HEK293 (cell line): ENCODE measurements at regions not wholly inside any gene's neighbourhood (a gene's known extent, or its start where the extent isn't known, plus 50 kb on each side); places are given as distances from the start of the nearest gene placed in this dataset.

Source experiments
- CTCF ChIA-PET: fragments of 350-600 bp; formaldehyde crosslinking; extraction: SDS; loops from one replicate; lab custom pipeline; 2021; ENCODE audit warnings: antibody characterized with exemption; lab: Yijun Ruan, JAX
- POLR2A ChIA-PET: fragments of 300-600 bp; formaldehyde crosslinking; extraction: SDS; loops from one replicate; lab custom pipeline; 2020; ENCODE audit warnings: antibody characterized with exemption, inconsistent platforms; lab: Yijun Ruan, JAX
- H3K27ac ChIP-seq: fragments of 200-500 bp; sonication (Bioruptor generic); 2 replicates; pipeline ENCODE4 v1.5.1; 2014; ENCODE audit warnings: low read depth, low read length, control low read depth, inconsistent platforms; ENCODE audit errors: extremely low read depth
- H3K36me3 ChIP-seq, 2 experiments: fragments of 200-500 bp in 1 of 2; sonication (Bioruptor generic) in 1 of 2; 1 replicate in 1 of 2; 2 replicates in 1 of 2; pipeline ENCODE4 v1.5.1; 2014 to 2017; ENCODE audit warnings: inconsistent platforms in 2 of 2, low read length in 2 of 2; ENCODE audit not compliant: control insufficient read depth in 2 of 2, insufficient read depth in 1 of 2
- H3K4me1 ChIP-seq: fragments of 200-500 bp; sonication (Bioruptor generic); 2 replicates; pipeline ENCODE4 v1.5.1; 2014; ENCODE audit warnings: mild to moderate bottlenecking, low read length, inconsistent platforms; ENCODE audit not compliant: control insufficient read depth, insufficient read depth
- H3K4me3 ChIP-seq: 2 replicates; pipeline ENCODE4 v1.5.1; 2011; ENCODE audit warnings: low read depth, mild to moderate bottlenecking, control low read depth, low read length, moderate library complexity
- H3K9me3 ChIP-seq: fragments of 200-500 bp; sonication (Bioruptor generic); 2 replicates; pipeline ENCODE4 v1.5.1; 2014; ENCODE audit warnings: low read depth, low read length, inconsistent platforms; ENCODE audit not compliant: control insufficient read depth, insufficient read depth
- BCL11A ChIP-seq: fragments of 450-650 bp; formaldehyde crosslinking; IDR thresholded peaks from 2 replicates; pipeline ENCODE4 v1.5.1; 2016; ENCODE audit warnings: low read depth, missing biosample characterization, missing genetic modification characterization
- EGR2 ChIP-seq: fragments of 450-650 bp; formaldehyde crosslinking; IDR thresholded peaks from 2 replicates; pipeline ENCODE4 v1.5.1; 2016; ENCODE audit warnings: low read depth, missing biosample characterization, missing genetic modification characterization
- MEIS1 ChIP-seq: sonication (generic); formaldehyde crosslinking; IDR thresholded peaks from 2 replicates; pipeline ENCODE4 v1.8.1; 2022; ENCODE audit warnings: missing genetic modification reagents, mild to moderate bottlenecking, borderline replicate concordance
- SALL2 ChIP-seq: fragments of 450-650 bp; formaldehyde crosslinking; IDR thresholded peaks from 2 replicates; pipeline ENCODE4 v1.5.0; 2017; ENCODE audit warnings: missing biosample characterization, mild to moderate bottlenecking, missing genetic modification characterization, borderline replicate concordance
- ZBTB20 ChIP-seq: fragments of 450-650 bp; formaldehyde crosslinking; IDR thresholded peaks from 2 replicates; pipeline ENCODE4 v1.5.1; 2016; ENCODE audit warnings: missing biosample characterization, missing genetic modification characterization
- ZEB2 ChIP-seq: fragments of 450-650 bp; formaldehyde crosslinking; IDR thresholded peaks from 2 replicates; pipeline ENCODE4 v1.5.1; 2016; ENCODE audit warnings: missing biosample characterization, missing genetic modification characterization
- ZFP69B ChIP-seq: fragments of 450-650 bp; formaldehyde crosslinking; IDR thresholded peaks from 2 replicates; pipeline ENCODE4 v1.5.1; 2016; ENCODE audit warnings: missing biosample characterization, missing genetic modification characterization
- ZNF169 ChIP-seq: fragments of 450-650 bp; formaldehyde crosslinking; IDR thresholded peaks from 2 replicates; pipeline ENCODE4 v1.5.1; 2016; ENCODE audit warnings: missing biosample characterization, missing genetic modification characterization
- ZNF335 ChIP-seq: fragments of 450-650 bp; formaldehyde crosslinking; conservative IDR thresholded peaks from 2 replicates; pipeline ENCODE4 v1.5.1; 2016; ENCODE audit warnings: missing biosample characterization, missing genetic modification characterization
- ZNF366 ChIP-seq: fragments of 450-650 bp; formaldehyde crosslinking; conservative IDR thresholded peaks from 2 replicates; pipeline ENCODE4 v1.5.1; 2016; ENCODE audit warnings: missing biosample characterization, missing genetic modification characterization
- ZNF571 ChIP-seq: fragments of 450-650 bp; formaldehyde crosslinking; IDR thresholded peaks from 2 replicates; pipeline ENCODE4 v1.5.0; 2017; ENCODE audit warnings: missing biosample characterization, missing genetic modification characterization
- ZNF624 ChIP-seq: fragments of 450-650 bp; formaldehyde crosslinking; IDR thresholded peaks from 2 replicates; pipeline ENCODE4 v1.5.1; 2017; ENCODE audit warnings: missing biosample characterization, missing genetic modification characterization
- ZNF792 ChIP-seq: fragments of 450-650 bp; formaldehyde crosslinking; IDR thresholded peaks from 2 replicates; pipeline ENCODE4 v1.5.1; 2016; ENCODE audit warnings: missing biosample characterization, missing genetic modification characterization
- TF ChIP-seq, protein P1 (sequence below): fragments of 450-650 bp; formaldehyde crosslinking; IDR thresholded peaks from 2 replicates; pipeline ENCODE4 v1.5.1; 2016; ENCODE audit warnings: missing biosample characterization, missing genetic modification characterization
- TF ChIP-seq, protein P2 (sequence below): fragments of 450-650 bp; formaldehyde crosslinking; IDR thresholded peaks from 2 replicates; pipeline ENCODE4 v1.5.1; 2016; ENCODE audit warnings: missing biosample characterization, missing genetic modification characterization
- TF ChIP-seq, protein P3 (sequence below): fragments of 450-650 bp; formaldehyde crosslinking; IDR thresholded peaks from 2 replicates; pipeline ENCODE4 v1.5.1; 2016; ENCODE audit warnings: missing biosample characterization, missing genetic modification characterization
- TF ChIP-seq, protein P4 (sequence below): fragments of 450-650 bp; formaldehyde crosslinking; IDR thresholded peaks from 2 replicates; pipeline ENCODE4 v1.5.1; 2016; ENCODE audit warnings: missing biosample characterization, missing genetic modification characterization
- TF ChIP-seq, protein P5 (sequence below): fragments of 450-650 bp; formaldehyde crosslinking; IDR thresholded peaks from 2 replicates; pipeline ENCODE4 v1.5.1; 2016; ENCODE audit warnings: missing biosample characterization, missing genetic modification characterization
- TF ChIP-seq, protein P6 (sequence below): fragments of 450-650 bp; formaldehyde crosslinking; IDR thresholded peaks from 2 replicates; pipeline ENCODE4 v1.5.1; 2016; ENCODE audit warnings: missing biosample characterization, missing genetic modification characterization, low read depth

DNA sequence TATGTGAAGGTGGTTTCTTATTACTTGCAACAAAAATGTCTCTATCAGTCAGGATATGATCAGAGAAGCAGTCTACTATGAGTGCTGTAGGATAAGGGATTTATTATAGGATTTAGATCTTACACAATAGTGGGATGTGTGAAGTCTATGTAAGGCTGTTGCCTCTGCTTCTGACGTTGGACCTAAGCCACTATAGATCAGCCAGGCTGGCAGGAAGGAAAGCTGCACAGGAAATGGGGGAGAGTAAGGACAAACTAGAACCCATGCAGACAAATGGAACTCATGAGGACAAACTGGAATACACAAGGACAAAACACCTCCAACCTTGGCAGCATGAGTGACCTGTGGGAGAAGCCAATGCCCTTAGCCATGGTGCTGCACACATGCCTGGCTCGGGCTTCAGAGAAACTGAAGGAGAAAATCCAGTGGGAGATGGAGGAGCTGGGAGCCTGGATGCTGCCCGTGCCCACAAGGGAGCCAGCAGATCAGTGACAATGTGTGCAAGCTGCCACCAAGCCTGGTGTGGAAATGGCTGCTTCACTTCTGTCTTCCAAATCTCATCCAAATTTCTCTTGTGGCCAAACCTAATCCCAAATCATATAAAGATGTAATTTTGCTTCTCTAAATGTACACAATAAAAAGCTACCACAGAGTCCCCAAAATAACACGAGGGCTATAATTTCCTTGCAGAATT lies 147.0 kb upstream of the PCGF5 start:
- Histone ChIP-seq H3K4me3 (no peak overlapping the region), H3K4me1 (peaks cover 11% of the 10 kb centered on the region; the same call in 1 of the 2 replicates), H3K36me3 (no peaks in the 10 kb centered on the region), H3K27ac (no peak overlapping the region), H3K9me3 (no peaks in the 10 kb centered on the region)
- no peak for TF ChIP-seq ZNF335 (tag by site-specific recombination)
- no peak for TF ChIP-seq SALL2 (tag by site-specific recombination)
- no peak for TF ChIP-seq ZNF571 (tag by site-specific recombination)
- no peak for TF ChIP-seq ZNF624 (tag by site-specific recombination)
- TF ChIP-seq, protein P1, sequence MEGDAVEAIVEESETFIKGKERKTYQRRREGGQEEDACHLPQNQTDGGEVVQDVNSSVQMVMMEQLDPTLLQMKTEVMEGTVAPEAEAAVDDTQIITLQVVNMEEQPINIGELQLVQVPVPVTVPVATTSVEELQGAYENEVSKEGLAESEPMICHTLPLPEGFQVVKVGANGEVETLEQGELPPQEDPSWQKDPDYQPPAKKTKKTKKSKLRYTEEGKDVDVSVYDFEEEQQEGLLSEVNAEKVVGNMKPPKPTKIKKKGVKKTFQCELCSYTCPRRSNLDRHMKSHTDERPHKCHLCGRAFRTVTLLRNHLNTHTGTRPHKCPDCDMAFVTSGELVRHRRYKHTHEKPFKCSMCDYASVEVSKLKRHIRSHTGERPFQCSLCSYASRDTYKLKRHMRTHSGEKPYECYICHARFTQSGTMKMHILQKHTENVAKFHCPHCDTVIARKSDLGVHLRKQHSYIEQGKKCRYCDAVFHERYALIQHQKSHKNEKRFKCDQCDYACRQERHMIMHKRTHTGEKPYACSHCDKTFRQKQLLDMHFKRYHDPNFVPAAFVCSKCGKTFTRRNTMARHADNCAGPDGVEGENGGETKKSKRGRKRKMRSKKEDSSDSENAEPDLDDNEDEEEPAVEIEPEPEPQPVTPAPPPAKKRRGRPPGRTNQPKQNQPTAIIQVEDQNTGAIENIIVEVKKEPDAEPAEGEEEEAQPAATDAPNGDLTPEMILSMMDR (tag by site-specific recombination): no peak
- no peak for TF ChIP-seq ZEB2 (tag by site-specific recombination)
- TF ChIP-seq, protein P2, sequence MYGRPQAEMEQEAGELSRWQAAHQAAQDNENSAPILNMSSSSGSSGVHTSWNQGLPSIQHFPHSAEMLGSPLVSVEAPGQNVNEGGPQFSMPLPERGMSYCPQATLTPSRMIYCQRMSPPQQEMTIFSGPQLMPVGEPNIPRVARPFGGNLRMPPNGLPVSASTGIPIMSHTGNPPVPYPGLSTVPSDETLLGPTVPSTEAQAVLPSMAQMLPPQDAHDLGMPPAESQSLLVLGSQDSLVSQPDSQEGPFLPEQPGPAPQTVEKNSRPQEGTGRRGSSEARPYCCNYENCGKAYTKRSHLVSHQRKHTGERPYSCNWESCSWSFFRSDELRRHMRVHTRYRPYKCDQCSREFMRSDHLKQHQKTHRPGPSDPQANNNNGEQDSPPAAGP: no peak
- TF ChIP-seq, protein P3, sequence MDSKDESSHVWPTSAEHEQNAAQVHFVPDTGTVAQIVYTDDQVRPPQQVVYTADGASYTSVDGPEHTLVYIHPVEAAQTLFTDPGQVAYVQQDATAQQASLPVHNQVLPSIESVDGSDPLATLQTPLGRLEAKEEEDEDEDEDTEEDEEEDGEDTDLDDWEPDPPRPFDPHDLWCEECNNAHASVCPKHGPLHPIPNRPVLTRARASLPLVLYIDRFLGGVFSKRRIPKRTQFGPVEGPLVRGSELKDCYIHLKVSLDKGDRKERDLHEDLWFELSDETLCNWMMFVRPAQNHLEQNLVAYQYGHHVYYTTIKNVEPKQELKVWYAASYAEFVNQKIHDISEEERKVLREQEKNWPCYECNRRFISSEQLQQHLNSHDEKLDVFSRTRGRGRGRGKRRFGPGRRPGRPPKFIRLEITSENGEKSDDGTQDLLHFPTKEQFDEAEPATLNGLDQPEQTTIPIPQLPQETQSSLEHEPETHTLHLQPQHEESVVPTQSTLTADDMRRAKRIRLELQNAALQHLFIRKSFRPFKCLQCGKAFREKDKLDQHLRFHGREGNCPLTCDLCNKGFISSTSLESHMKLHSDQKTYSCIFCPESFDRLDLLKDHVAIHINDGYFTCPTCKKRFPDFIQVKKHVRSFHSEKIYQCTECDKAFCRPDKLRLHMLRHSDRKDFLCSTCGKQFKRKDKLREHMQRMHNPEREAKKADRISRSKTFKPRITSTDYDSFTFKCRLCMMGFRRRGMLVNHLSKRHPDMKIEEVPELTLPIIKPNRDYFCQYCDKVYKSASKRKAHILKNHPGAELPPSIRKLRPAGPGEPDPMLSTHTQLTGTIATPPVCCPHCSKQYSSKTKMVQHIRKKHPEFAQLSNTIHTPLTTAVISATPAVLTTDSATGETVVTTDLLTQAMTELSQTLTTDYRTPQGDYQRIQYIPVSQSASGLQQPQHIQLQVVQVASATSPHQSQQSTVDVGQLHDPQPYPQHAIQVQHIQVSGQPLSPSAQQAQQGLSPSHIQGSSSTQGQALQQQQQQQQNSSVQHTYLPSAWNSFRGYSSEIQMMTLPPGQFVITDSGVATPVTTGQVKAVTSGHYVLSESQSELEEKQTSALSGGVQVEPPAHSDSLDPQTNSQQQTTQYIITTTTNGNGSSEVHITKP (tag by site-specific recombination): no peak
- TF ChIP-seq ZFP69B (tag by site-specific recombination): no peak
- POLR2A ChIA-PET: no interaction called here
- CTCF ChIA-PET: no interaction called here

DNA sequence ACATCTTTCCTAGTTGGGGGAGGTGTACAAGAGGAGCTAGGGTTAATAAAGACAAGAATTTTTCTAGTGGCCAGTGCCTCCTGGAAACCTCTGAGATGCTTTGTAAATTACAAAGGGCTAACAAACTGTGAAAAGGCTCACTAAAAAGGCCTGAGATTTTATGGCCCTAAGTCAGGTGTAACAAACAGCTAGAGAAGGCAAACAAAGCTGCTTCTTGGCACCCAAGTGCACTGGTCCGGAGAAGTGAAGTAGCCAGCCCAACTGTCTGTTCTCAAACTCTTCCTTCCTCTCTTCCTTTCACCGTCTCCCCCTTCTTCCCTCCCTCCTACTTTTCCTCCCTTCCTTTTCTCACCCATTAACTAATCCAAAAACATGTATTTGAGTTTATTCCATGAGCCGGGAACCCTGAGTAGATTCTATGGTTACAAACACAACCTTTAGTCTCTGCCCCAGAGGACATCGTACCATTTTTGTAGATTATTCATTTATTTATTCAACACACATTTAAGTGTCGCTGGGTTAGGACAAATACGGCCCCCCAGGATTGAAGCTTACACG lies 143.4 kb upstream of the PCGF5 start:
- Histone ChIP-seq H3K9me3 (no peaks in the 10 kb centered on the region), H3K4me1 (peaks cover 11% of the 10 kb centered on the region; the same call in 1 of the 2 replicates), H3K4me3 (no peak overlapping the region), H3K27ac (no peak overlapping the region), H3K36me3 (no peaks in the 10 kb centered on the region)
- POLR2A ChIA-PET: interaction anchor here (0.6 kb wide), 1 partner anchor 173 kb away, joined by 4 read pairs; no protein-coding TSS in a partner anchor
- CTCF ChIA-PET: interaction anchor here (0.7 to 1.6 kb wide), 4 partner anchors 10 to 197 kb away, joined by 3 to 6 read pairs (median 3); no protein-coding TSS in a partner anchor
- TF ChIP-seq BCL11A (tag by site-specific recombination) (no peak), ZBTB20 (tag by site-specific recombination) (no peak), ZNF792 (tag by site-specific recombination) (no peak), ZNF366 (peak; percentile 14; the same call in 1 of the 2 replicates), MEIS1 (CRISPR knock-in tag) (no peak), EGR2 (tag by site-specific recombination) (no peak), ZNF169 (tag by site-specific recombination) (no peak)
- TF ChIP-seq, protein P4, sequence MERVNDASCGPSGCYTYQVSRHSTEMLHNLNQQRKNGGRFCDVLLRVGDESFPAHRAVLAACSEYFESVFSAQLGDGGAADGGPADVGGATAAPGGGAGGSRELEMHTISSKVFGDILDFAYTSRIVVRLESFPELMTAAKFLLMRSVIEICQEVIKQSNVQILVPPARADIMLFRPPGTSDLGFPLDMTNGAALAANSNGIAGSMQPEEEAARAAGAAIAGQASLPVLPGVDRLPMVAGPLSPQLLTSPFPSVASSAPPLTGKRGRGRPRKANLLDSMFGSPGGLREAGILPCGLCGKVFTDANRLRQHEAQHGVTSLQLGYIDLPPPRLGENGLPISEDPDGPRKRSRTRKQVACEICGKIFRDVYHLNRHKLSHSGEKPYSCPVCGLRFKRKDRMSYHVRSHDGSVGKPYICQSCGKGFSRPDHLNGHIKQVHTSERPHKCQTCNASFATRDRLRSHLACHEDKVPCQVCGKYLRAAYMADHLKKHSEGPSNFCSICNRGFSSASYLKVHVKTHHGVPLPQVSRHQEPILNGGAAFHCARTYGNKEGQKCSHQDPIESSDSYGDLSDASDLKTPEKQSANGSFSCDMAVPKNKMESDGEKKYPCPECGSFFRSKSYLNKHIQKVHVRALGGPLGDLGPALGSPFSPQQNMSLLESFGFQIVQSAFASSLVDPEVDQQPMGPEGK (tag by site-specific recombination): no peak
- TF ChIP-seq, protein P5, sequence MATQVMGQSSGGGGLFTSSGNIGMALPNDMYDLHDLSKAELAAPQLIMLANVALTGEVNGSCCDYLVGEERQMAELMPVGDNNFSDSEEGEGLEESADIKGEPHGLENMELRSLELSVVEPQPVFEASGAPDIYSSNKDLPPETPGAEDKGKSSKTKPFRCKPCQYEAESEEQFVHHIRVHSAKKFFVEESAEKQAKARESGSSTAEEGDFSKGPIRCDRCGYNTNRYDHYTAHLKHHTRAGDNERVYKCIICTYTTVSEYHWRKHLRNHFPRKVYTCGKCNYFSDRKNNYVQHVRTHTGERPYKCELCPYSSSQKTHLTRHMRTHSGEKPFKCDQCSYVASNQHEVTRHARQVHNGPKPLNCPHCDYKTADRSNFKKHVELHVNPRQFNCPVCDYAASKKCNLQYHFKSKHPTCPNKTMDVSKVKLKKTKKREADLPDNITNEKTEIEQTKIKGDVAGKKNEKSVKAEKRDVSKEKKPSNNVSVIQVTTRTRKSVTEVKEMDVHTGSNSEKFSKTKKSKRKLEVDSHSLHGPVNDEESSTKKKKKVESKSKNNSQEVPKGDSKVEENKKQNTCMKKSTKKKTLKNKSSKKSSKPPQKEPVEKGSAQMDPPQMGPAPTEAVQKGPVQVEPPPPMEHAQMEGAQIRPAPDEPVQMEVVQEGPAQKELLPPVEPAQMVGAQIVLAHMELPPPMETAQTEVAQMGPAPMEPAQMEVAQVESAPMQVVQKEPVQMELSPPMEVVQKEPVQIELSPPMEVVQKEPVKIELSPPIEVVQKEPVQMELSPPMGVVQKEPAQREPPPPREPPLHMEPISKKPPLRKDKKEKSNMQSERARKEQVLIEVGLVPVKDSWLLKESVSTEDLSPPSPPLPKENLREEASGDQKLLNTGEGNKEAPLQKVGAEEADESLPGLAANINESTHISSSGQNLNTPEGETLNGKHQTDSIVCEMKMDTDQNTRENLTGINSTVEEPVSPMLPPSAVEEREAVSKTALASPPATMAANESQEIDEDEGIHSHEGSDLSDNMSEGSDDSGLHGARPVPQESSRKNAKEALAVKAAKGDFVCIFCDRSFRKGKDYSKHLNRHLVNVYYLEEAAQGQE (tag by site-specific recombination): no peak
- TF ChIP-seq, protein P6, sequence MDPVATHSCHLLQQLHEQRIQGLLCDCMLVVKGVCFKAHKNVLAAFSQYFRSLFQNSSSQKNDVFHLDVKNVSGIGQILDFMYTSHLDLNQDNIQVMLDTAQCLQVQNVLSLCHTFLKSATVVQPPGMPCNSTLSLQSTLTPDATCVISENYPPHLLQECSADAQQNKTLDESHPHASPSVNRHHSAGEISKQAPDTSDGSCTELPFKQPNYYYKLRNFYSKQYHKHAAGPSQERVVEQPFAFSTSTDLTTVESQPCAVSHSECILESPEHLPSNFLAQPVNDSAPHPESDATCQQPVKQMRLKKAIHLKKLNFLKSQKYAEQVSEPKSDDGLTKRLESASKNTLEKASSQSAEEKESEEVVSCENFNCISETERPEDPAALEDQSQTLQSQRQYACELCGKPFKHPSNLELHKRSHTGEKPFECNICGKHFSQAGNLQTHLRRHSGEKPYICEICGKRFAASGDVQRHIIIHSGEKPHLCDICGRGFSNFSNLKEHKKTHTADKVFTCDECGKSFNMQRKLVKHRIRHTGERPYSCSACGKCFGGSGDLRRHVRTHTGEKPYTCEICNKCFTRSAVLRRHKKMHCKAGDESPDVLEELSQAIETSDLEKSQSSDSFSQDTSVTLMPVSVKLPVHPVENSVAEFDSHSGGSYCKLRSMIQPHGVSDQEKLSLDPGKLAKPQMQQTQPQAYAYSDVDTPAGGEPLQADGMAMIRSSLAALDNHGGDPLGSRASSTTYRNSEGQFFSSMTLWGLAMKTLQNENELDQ (tag by site-specific recombination): no peak
